ENCODE measurements at regions not wholly inside any gene's neighbourhood (a gene's known extent, or its start where the extent isn't known, plus 50 kb on each side); places are given as distances from the start of the nearest gene placed in this dataset.
A peak's percentile ranks its signal among the peaks of the same experiment; 100 is the strongest.

DNA sequence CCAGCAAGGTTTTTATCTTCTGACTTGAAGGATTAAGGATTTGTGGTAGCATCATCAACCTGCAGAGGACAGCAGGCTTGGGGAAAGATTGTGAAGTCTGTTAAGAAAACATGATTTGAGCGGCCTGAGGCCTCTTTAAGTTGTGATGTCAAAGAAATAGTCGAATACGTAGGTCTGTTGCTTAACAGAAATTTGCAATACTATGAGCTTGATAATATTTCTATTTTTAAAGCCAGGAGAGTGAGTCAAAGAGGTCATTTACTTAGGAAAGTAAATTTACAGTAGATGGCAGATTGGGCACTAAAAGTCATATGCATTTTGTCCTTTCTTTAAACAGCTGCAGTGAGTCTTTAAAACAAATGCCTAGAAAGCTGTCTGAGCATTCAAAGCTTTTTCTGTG is 336.3 kb downstream of the DIPK2A start:
- Histone ChIP-seq H3K4me3 (ENCODE audit: low read depth in 1 of 3, low read length in 3 of 3) (no peak overlapping the region), H3K27me3 (ENCODE audit: control insufficient read depth in 3 of 3, insufficient read depth in 3 of 3, low read length in 3 of 3) (no peaks in the 10 kb centered on the region), H3K36me3 (ENCODE audit: control insufficient read depth in 3 of 3, insufficient read depth in 2 of 3, low read depth in 1 of 3, low read length in 3 of 3) (no peaks in the 10 kb centered on the region), H3K4me1 (ENCODE audit: control insufficient read depth in 3 of 3, insufficient read depth in 2 of 3, low read depth in 1 of 3, low read length in 2 of 3) (no peaks in the 10 kb centered on the region), H3K27ac (ENCODE audit: low read depth in 1 of 3, low read length in 2 of 3) (no peak overlapping the region), H3K9me3 (ENCODE audit: control insufficient read depth in 2 of 2, insufficient read depth in 1 of 2, low read depth in 1 of 2, low read length in 1 of 2) (peaks cover 0 to 12% of the 10 kb centered on the region in 2 donors)
- WGBS, 3 donors, result 72 to 77% (median 76%) methylated on average over 3 of the region's 3 CpGs
- no peak for FAIRE-seq
- no peak for DNase-seq

- Histone ChIP-seq H3K4me1 (ENCODE audit: control insufficient read depth in 3 of 3, insufficient read depth in 2 of 3, low read depth in 1 of 3, low read length in 2 of 3) (no peaks in the 10 kb centered on the region), H3K27me3 (ENCODE audit: control insufficient read depth in 3 of 3, insufficient read depth in 3 of 3, low read length in 3 of 3) (no peaks in the 10 kb centered on the region), H3K9me3 (ENCODE audit: control insufficient read depth in 2 of 2, insufficient read depth in 1 of 2, low read depth in 1 of 2, low read length in 1 of 2) (peaks cover 0 to 8% of the 10 kb centered on the region in 2 donors), H3K4me3 (ENCODE audit: low read depth in 1 of 3, low read length in 3 of 3) (no peak overlapping the region), H3K27ac (ENCODE audit: low read depth in 1 of 3, low read length in 2 of 3) (no peak overlapping the region), H3K36me3 (ENCODE audit: control insufficient read depth in 3 of 3, insufficient read depth in 2 of 3, low read depth in 1 of 3, low read length in 3 of 3) (no peaks in the 10 kb centered on the region)
- FAIRE-seq (no peak), DNase-seq (no peak)
- WGBS, 3 donors, result 45 to 67% (median 59%) methylated on average over 3 of the region's 3 CpGs
Measured at GRCh38 chr3:144308396-144308795, 336.8 kb downstream of the DIPK2A start.

GRCh38 chr3:144312702-144313101 is 341.1 kb downstream of the DIPK2A start:
- Histone ChIP-seq H3K27me3 (ENCODE audit: control insufficient read depth in 3 of 3, insufficient read depth in 3 of 3, low read length in 3 of 3) (no peaks in the 10 kb centered on the region), H3K4me3 (ENCODE audit: low read depth in 1 of 3, low read length in 3 of 3) (no peak overlapping the region)
- WGBS, 3 donors, result 41 to 66% (median 50%) methylated on average over 3 of the region's 3 CpGs

GRCh38 chr3:144314946-144315345 is 343.3 kb downstream of the DIPK2A start:
- no peaks in the 10 kb centered on the region for H3K36me3 ChIP-seq (ENCODE audit: control insufficient read depth in 3 of 3, insufficient read depth in 2 of 3, low read depth in 1 of 3, low read length in 3 of 3)
- H3K27ac ChIP-seq (ENCODE audit: low read depth in 1 of 3, low read length in 2 of 3), result no peak overlapping the region
- no peaks in the 10 kb centered on the region for H3K9me3 ChIP-seq (ENCODE audit: control insufficient read depth in 2 of 2, insufficient read depth in 1 of 2, low read depth in 1 of 2, low read length in 1 of 2)
- DNase-seq (no peak), FAIRE-seq (no peak)
- 81 to 84% (median 84%) methylated on average over 3 of the region's 3 CpGs for WGBS, 3 donors
- no peaks in the 10 kb centered on the region for H3K27me3 ChIP-seq (ENCODE audit: control insufficient read depth in 3 of 3, insufficient read depth in 3 of 3, low read length in 3 of 3)
- H3K4me1 ChIP-seq (ENCODE audit: control insufficient read depth in 3 of 3, insufficient read depth in 2 of 3, low read depth in 1 of 3, low read length in 2 of 3), result no peaks in the 10 kb centered on the region
- H3K4me3 ChIP-seq (ENCODE audit: low read depth in 1 of 3, low read length in 3 of 3), result no peak overlapping the region

More at GRCh38 chr3:144312702-144313101, 341.1 kb downstream of the DIPK2A start:
- no peak overlapping the region for H3K27ac ChIP-seq (ENCODE audit: low read depth in 1 of 3, low read length in 2 of 3)
- DNase-seq (no peak), FAIRE-seq (no peak)
- no peaks in the 10 kb centered on the region for H3K36me3 ChIP-seq (ENCODE audit: control insufficient read depth in 3 of 3, insufficient read depth in 2 of 3, low read depth in 1 of 3, low read length in 3 of 3)
- H3K4me1 ChIP-seq (ENCODE audit: control insufficient read depth in 3 of 3, insufficient read depth in 2 of 3, low read depth in 1 of 3, low read length in 2 of 3), result no peaks in the 10 kb centered on the region
- H3K9me3 ChIP-seq (ENCODE audit: control insufficient read depth in 2 of 2, insufficient read depth in 1 of 2, low read depth in 1 of 2, low read length in 1 of 2), result no peaks in the 10 kb centered on the region

DNA sequence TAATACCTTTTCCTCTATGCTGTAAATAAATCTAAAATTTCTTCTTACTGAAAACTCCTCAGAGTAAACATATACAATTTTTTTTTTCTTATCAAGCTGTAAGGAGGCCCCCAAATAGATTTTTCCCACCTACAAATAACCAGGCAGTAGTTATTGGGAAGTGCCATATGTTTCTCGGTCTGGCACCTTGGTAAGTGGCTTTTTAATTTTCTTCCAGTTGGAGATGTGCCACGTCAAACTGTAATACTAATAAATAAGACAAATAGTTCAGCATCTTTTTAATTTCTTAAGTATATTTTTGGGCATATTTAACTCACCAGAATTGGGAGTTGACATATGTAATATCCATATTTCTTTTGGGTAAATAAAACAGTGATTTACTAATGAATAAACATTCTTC is 346.3 kb downstream of the DIPK2A start:
- Histone ChIP-seq H3K9me3 (ENCODE audit: control insufficient read depth in 2 of 2, insufficient read depth in 1 of 2, low read depth in 1 of 2, low read length in 1 of 2) (no peaks in the 10 kb centered on the region), H3K4me1 (ENCODE audit: control insufficient read depth in 3 of 3, insufficient read depth in 2 of 3, low read depth in 1 of 3, low read length in 2 of 3) (no peaks in the 10 kb centered on the region), H3K4me3 (ENCODE audit: low read depth in 1 of 3, low read length in 3 of 3) (no peak overlapping the region), H3K27ac (ENCODE audit: low read depth in 1 of 3, low read length in 2 of 3) (no peak overlapping the region), H3K27me3 (ENCODE audit: control insufficient read depth in 3 of 3, insufficient read depth in 3 of 3, low read length in 3 of 3) (no peaks in the 10 kb centered on the region), H3K36me3 (ENCODE audit: control insufficient read depth in 3 of 3, insufficient read depth in 2 of 3, low read depth in 1 of 3, low read length in 3 of 3) (no peaks in the 10 kb centered on the region)
- 73 to 78% (median 73%) methylated on average over 2 of the region's 2 CpGs for WGBS, 3 donors
- no peak for FAIRE-seq
- DNase-seq, result no peak

- Histone ChIP-seq H3K9me3 (ENCODE audit: control insufficient read depth in 2 of 2, insufficient read depth in 1 of 2, low read depth in 1 of 2, low read length in 1 of 2) (no peaks in the 10 kb centered on the region), H3K4me1 (ENCODE audit: control insufficient read depth in 3 of 3, insufficient read depth in 2 of 3, low read depth in 1 of 3, low read length in 2 of 3) (peaks cover 0 to 11% (median 0%) of the 10 kb centered on the region in 3 donors), H3K27me3 (ENCODE audit: control insufficient read depth in 3 of 3, insufficient read depth in 3 of 3, low read length in 3 of 3) (no peaks in the 10 kb centered on the region), H3K36me3 (ENCODE audit: control insufficient read depth in 3 of 3, insufficient read depth in 2 of 3, low read depth in 1 of 3, low read length in 3 of 3) (no peaks in the 10 kb centered on the region), H3K4me3 (ENCODE audit: low read depth in 1 of 3, low read length in 3 of 3) (no peak overlapping the region), H3K27ac (ENCODE audit: low read depth in 1 of 3, low read length in 2 of 3) (no peak overlapping the region)
- 46 to 76% (median 65%) methylated on average over 2 of the region's 2 CpGs for WGBS, 3 donors
- FAIRE-seq, result no peak
- peak in 1 of 2 donors; percentile 55 for DNase-seq
Measured at GRCh38 chr3:144324076-144324475, 352.5 kb downstream of the DIPK2A start.

- DNase-seq, result no peak
- no peaks in the 10 kb centered on the region for H3K4me1 ChIP-seq (ENCODE audit: control insufficient read depth in 3 of 3, insufficient read depth in 2 of 3, low read depth in 1 of 3, low read length in 2 of 3)
- no peaks in the 10 kb centered on the region for H3K27me3 ChIP-seq (ENCODE audit: control insufficient read depth in 3 of 3, insufficient read depth in 3 of 3, low read length in 3 of 3)
- no peak overlapping the region for H3K27ac ChIP-seq (ENCODE audit: low read depth in 1 of 3, low read length in 2 of 3)
- no peak for FAIRE-seq
- no peak overlapping the region for H3K4me3 ChIP-seq (ENCODE audit: low read depth in 1 of 3, low read length in 3 of 3)
- H3K9me3 ChIP-seq (ENCODE audit: control insufficient read depth in 2 of 2, insufficient read depth in 1 of 2, low read depth in 1 of 2, low read length in 1 of 2), result no peaks in the 10 kb centered on the region
- 42 to 68% (median 56%) methylated on average over 3 of the region's 3 CpGs for WGBS, 3 donors
- H3K36me3 ChIP-seq (ENCODE audit: control insufficient read depth in 3 of 3, insufficient read depth in 2 of 3, low read depth in 1 of 3, low read length in 3 of 3), result no peaks in the 10 kb centered on the region
Measured at GRCh38 chr3:144332868-144333267, 361.2 kb downstream of the DIPK2A start.

GRCh38 chr3:144341471-144341870 is 369.8 kb downstream of the DIPK2A start:
- peak overlapping the region in 1 of 3 donors; percentile 2 for H3K27ac ChIP-seq (ENCODE audit: low read depth in 1 of 3, low read length in 2 of 3)
- H3K4me3 ChIP-seq (ENCODE audit: low read depth in 1 of 3, low read length in 3 of 3), result peak overlapping the region in 1 of 3 donors; percentile 13
- H3K4me1 ChIP-seq (ENCODE audit: control insufficient read depth in 3 of 3, insufficient read depth in 2 of 3, low read depth in 1 of 3, low read length in 2 of 3), result peaks cover 0 to 6% (median 0%) of the 10 kb centered on the region in 3 donors
- no peaks in the 10 kb centered on the region for H3K9me3 ChIP-seq (ENCODE audit: control insufficient read depth in 2 of 2, insufficient read depth in 1 of 2, low read depth in 1 of 2, low read length in 1 of 2)
- DNase-seq (peak in 1 of 2 donors; percentile 46), FAIRE-seq (no peak)
- WGBS, 3 donors, result 7 to 53% (median 31%) methylated on average over 4 of the region's 4 CpGs
- no peaks in the 10 kb centered on the region for H3K36me3 ChIP-seq (ENCODE audit: control insufficient read depth in 3 of 3, insufficient read depth in 2 of 3, low read depth in 1 of 3, low read length in 3 of 3)
- no peaks in the 10 kb centered on the region for H3K27me3 ChIP-seq (ENCODE audit: control insufficient read depth in 3 of 3, insufficient read depth in 3 of 3, low read length in 3 of 3)

DNA sequence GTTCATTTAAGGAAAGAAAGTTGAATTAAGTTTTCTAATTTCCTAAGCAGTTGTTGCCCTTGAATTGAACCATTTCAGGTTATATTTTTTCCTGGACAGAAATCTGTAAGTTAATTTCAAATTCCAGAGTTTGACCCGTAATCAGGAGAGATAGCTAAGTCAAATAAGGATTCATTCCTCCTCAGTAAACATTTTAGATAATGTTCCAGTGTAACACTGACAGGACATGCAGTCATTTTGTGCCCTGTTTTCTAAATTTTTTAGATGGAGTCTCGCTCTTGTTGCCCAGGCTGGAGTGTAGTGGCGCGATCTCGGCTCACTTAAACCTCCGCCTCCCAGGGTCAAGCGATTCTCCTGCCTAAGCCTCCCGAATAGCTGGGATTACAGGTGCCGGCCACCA is 371.7 kb downstream of the DIPK2A start:
- Histone ChIP-seq H3K27me3 (ENCODE audit: control insufficient read depth in 3 of 3, insufficient read depth in 3 of 3, low read length in 3 of 3) (no peaks in the 10 kb centered on the region), H3K27ac (ENCODE audit: low read depth in 1 of 3, low read length in 2 of 3) (no peak overlapping the region), H3K4me3 (ENCODE audit: low read depth in 1 of 3, low read length in 3 of 3) (no peak overlapping the region), H3K36me3 (ENCODE audit: control insufficient read depth in 3 of 3, insufficient read depth in 2 of 3, low read depth in 1 of 3, low read length in 3 of 3) (no peaks in the 10 kb centered on the region), H3K9me3 (ENCODE audit: control insufficient read depth in 2 of 2, insufficient read depth in 1 of 2, low read depth in 1 of 2, low read length in 1 of 2) (no peaks in the 10 kb centered on the region), H3K4me1 (ENCODE audit: control insufficient read depth in 3 of 3, insufficient read depth in 2 of 3, low read depth in 1 of 3, low read length in 2 of 3) (peaks cover 0 to 6% (median 0%) of the 10 kb centered on the region in 3 donors)
- 84 to 89% (median 89%) methylated on average over 9 of the region's 9 CpGs for WGBS, 3 donors
- FAIRE-seq (no peak), DNase-seq (no peak)

Measured in small intestine (tissue), 7 donors.